Psoas muscle (tissue), 7 donors: ENCODE measurements at regions not wholly inside any gene's neighbourhood (a gene's known extent, or its start where the extent isn't known, plus 50 kb on each side); places are given as distances from the start of the nearest gene placed in this dataset.

Source experiments
- ATAC-seq, 4 donors: fragments of 200-7000 bp; cut with Tn5 transposase; one replicate each; pipeline ENCODE4 v1.9.1; 2020; ENCODE audit warnings: moderate library complexity in 3 of 4, mild to moderate bottlenecking in 2 of 4
- DNase-seq, 2 donors: peaks; one replicate each; pipeline ENCODE4 v3.0.0-alpha.2; 2020
- H3K27ac ChIP-seq: fragments of 200-600 bp; one replicate; pipeline ENCODE4 v1.8.0; 2022
- H3K27me3 ChIP-seq, 3 donors: fragments of 200-600 bp in 1 of 3; one replicate each; pipeline versions ENCODE4 v1.6.1 to v1.8.0; 2013 to 2022; ENCODE audit warnings: low read length in 2 of 3, mild to moderate bottlenecking in 2 of 3, moderate library complexity in 1 of 3; ENCODE audit not compliant: insufficient read depth in 3 of 3
- H3K36me3 ChIP-seq, 2 donors: fragments of 200-600 bp in 1 of 2; one replicate each; pipeline versions ENCODE4 v1.6.1 to v1.8.0; 2013 to 2022; ENCODE audit warnings: low read depth in 1 of 2, mild to moderate bottlenecking in 1 of 2, moderate library complexity in 1 of 2; ENCODE audit not compliant: insufficient read depth in 1 of 2
- H3K4me1 ChIP-seq: fragments of 200-600 bp; one replicate; pipeline ENCODE4 v1.8.0; 2022
- H3K4me3 ChIP-seq: fragments of 200-600 bp; one replicate; pipeline ENCODE4 v1.8.0; 2022; ENCODE audit warnings: mild to moderate bottlenecking
- H3K9me3 ChIP-seq: fragments of 200-600 bp; one replicate; pipeline ENCODE4 v1.8.0; 2022
- WGBS, 3 donors: extraction: QIAGEN DNeasy Blood & Tissue Kit; methylation state at CpG; one replicate each; pipeline versions ENCODE4 v1.1.6 to v1.1.7; 2013; 5-methylcytosine and 5-hydroxymethylcytosine counted together
- intact Hi-C, 2 donors: fragments of 100-400 bp; cut with DNase I; formaldehyde crosslinking; loops; one replicate each; pipeline versions ENCODE4 v1.11.0 to v1.14.2; 2022
- TF ChIP-seq, protein P1 (sequence below): fragments of 200-600 bp; IDR thresholded peaks from one replicate; pipeline ENCODE4 v1.8.0; 2022; ENCODE audit warnings: antibody characterized with exemption
- donor health status: healthy with polysubstance abuse.
- donor health status: DM: no; HTN: no; CAD: no; lungs with moderate emphysema.
- donor health status: Bipolar disorder and iron deficiency.
- donor health status: healthy.
- donor health status: DM: yes; HTN: yes; CAD: no.
- donor health status: DM: no; HTN: no; CAD: no.
- donor health status: DM: yes; HTN: yes; CAD: no.

DNA sequence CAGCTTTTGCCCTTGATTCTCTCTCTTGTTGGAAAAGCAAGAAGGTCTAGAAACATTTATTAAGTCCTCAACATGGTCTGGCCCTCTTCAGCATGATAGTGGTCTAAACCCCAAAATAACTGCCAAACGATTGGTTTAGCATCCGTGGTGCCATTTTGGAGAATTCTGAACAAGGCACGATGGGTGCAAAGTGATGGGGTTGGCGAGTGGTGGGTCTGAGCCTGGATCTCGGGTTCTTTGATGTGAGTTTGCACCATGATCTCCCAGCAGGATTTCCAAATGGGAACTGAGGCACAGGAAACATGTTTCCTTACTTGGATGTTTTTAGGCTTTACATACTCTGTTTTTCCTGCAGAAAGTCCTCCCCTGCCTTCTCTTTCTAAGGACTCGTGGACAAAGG is 240.3 kb downstream of the MYCN start:
- Histone ChIP-seq H3K4me1 (no peaks in the 10 kb centered on the region), H3K36me3 (no peaks in the 10 kb centered on the region), H3K9me3 (no peaks in the 10 kb centered on the region), H3K4me3 (no peak overlapping the region), H3K27ac (no peak overlapping the region), H3K27me3 (no peaks in the 10 kb centered on the region)
- intact Hi-C loops = no loop called here
- DNase-seq (no peak), ATAC-seq (no peak)
- TF ChIP-seq, protein P1, sequence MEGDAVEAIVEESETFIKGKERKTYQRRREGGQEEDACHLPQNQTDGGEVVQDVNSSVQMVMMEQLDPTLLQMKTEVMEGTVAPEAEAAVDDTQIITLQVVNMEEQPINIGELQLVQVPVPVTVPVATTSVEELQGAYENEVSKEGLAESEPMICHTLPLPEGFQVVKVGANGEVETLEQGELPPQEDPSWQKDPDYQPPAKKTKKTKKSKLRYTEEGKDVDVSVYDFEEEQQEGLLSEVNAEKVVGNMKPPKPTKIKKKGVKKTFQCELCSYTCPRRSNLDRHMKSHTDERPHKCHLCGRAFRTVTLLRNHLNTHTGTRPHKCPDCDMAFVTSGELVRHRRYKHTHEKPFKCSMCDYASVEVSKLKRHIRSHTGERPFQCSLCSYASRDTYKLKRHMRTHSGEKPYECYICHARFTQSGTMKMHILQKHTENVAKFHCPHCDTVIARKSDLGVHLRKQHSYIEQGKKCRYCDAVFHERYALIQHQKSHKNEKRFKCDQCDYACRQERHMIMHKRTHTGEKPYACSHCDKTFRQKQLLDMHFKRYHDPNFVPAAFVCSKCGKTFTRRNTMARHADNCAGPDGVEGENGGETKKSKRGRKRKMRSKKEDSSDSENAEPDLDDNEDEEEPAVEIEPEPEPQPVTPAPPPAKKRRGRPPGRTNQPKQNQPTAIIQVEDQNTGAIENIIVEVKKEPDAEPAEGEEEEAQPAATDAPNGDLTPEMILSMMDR = no peak
- WGBS, 3 donors = 89 to 91% (median 90%) methylated on average over 6 of the region's 6 CpGs

DNA sequence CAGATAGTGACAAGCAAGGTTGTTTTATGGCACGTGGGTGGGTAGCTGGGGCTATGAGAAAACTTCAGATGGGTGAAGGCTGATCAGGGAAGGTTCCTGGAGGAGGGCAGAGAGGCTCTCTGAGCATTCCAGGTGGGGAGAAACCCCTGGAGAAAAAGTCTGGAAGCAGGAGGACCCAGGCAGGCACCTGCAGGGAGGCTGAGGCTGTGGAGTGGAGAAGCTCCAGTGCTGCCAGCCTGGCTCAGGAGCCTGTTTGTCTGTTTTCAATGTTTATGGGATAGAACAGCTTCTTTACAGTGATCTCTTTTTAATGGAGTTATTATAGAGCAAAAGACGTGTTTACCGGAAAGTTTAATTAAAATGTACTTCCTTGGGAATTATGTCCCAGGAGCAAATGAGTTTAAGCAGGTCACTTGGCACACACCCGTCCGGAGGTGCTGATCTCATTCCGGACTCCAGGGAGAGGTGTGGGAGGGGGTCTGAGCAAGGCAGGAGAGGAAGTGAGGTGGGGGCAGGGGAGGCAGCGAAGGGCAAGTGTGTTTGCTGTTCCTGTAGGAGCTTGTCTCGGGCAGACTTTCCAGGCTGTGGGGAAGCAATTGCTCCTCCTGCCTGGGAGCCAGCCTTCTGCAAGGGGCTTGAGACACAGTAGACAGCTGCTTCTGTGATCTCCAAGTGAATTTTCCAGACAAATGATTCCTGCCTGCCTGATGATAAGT is 239.5 kb downstream of the MYCN start:
- no peak for ATAC-seq
- Histone ChIP-seq H3K36me3 (no peaks in the 10 kb centered on the region), H3K4me3 (no peak overlapping the region), H3K27me3 (no peaks in the 10 kb centered on the region), H3K4me1 (no peaks in the 10 kb centered on the region), H3K27ac (no peak overlapping the region), H3K9me3 (no peaks in the 10 kb centered on the region)
- WGBS, 3 donors = 59 to 70% (median 66%) methylated on average over 8 of the region's 8 CpGs
- no peak for DNase-seq
- TF ChIP-seq, protein P1 = no peak
- intact Hi-C loops = no loop called here

DNA sequence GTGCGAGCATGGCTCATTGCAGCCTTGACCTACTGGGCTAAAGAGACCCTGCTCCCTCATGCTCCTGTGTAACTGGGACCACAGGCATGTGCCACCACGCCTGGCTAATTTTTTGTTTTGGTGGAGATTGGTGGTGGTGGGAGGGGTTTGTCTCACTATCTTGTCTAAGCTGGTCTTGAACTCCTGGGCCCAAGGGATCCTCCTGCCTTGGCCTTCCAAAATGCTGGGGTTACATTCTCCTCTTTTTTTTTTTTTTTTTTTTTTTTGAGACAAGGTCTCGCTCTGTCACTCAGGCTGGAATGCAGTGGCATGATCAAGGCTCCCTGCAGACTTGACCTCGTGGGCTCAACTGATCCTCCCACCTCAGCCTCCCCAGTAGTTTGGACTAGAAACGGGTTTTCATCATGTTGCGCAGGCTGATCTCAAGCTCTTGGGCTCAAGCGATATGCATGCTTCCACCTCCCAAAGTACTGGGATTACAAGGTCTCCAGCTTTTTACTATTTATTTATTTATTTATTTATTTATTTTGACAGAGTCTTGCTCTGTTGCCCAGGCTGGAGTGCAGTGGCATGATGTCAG is 238.3 kb downstream of the MYCN start:
- TF ChIP-seq, protein P1 = no peak
- H3K27ac ChIP-seq = no peak overlapping the region
- DNase-seq (no peak), ATAC-seq (no peak)
- intact Hi-C loops = no loop called here
- no peaks in the 10 kb centered on the region for H3K4me1 ChIP-seq
- no peaks in the 10 kb centered on the region for H3K36me3 ChIP-seq
- H3K9me3 ChIP-seq = no peaks in the 10 kb centered on the region
- H3K27me3 ChIP-seq = no peaks in the 10 kb centered on the region
- WGBS, 3 donors = 96 to 99% (median 98%) methylated on average over 6 to 7 of the region's 7 CpGs
- H3K4me3 ChIP-seq = no peak overlapping the region

DNA sequence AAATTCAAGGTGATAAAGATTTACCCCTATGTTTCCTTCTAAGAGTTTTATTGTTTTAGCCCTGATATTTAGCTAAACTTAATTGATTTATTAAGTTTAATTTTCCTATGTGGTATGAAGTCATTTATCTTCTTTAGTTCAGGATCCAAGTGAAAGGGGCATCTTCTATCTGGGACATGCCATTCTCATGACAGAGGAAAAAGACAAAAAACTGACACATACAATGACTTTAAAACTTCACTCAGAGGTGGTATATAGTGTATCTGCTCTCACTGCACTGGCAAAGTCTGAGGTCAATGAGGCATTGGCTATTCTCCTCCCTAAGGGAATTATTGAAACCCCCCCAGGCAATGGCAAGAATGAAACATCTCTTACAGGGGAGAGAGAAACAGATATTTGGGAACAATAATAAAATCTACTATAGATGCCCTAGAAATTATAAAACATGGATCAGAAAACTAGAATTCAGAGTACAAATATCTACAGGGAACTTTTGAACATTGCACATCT is 237.4 kb downstream of the MYCN start:
- Histone ChIP-seq H3K27ac (no peak overlapping the region), H3K9me3 (no peaks in the 10 kb centered on the region), H3K27me3 (no peaks in the 10 kb centered on the region), H3K4me3 (no peak overlapping the region), H3K36me3 (no peaks in the 10 kb centered on the region), H3K4me1 (no peaks in the 10 kb centered on the region)
- ATAC-seq (no peak), DNase-seq (no peak)
- intact Hi-C loops = no loop called here
- TF ChIP-seq, protein P1 = no peak
